GM12878 (cell line): ENCODE measurements at regions not wholly inside any gene's neighbourhood (a gene's known extent, or its start where the extent isn't known, plus 50 kb on each side); places are given as distances from the start of the nearest gene placed in this dataset.

ENCODE experiments used
- ATAC-seq: fragments of 200-7000 bp; cut with Tn5 transposase; 3 replicates; pipeline ENCODE4 v1.9.1; 2020; ENCODE audit warnings: mild to moderate bottlenecking, moderate library complexity
- BruUV-seq: library from RNA; stranded (reverse); fragments of 400-500 nt; replicated peaks from 2 replicates; lab custom pipeline; 2021; lab: Mats Ljungman, UMichigan
- CTCF ChIA-PET: fragments of 300-600 bp; sonication (Branson Sonifier 250); formaldehyde crosslinking; extraction: SDS; loops from one replicate; lab custom pipeline; 2021; ENCODE audit warnings: inconsistent platforms; lab: Yijun Ruan, JAX
- POLR2A ChIA-PET: fragments of 350-600 bp; formaldehyde crosslinking; extraction: SDS; loops from one replicate; lab custom pipeline; 2021; ENCODE audit warnings: inconsistent platforms; lab: Charles Lee
- RAD21 ChIA-PET: fragments of 300-600 bp; sonication (Branson Sonifier 250); formaldehyde crosslinking; loops from one replicate; lab custom pipeline; 2023; ENCODE audit warnings: antibody characterized with exemption; ENCODE audit not compliant: unreplicated experiment; lab: Charles Lee
- SMC1A ChIA-PET: fragments of 300-600 bp; sonication (Branson Sonifier 250); formaldehyde crosslinking; loops from one replicate; lab custom pipeline; 2023; ENCODE audit not compliant: unreplicated experiment, uncharacterized antibody; lab: Charles Lee
- DNase-seq: peaks from one replicate; pipeline ENCODE4 v3.0.0-alpha.2; 2011; ENCODE audit warnings: low read depth, low spot score
- FAIRE-seq: peaks from 3 replicates; lab custom pipeline; 2011; peaks lifted over from hg19 to GRCh38; lab: Jason Lieb, UNC
- H2AFZ ChIP-seq: 2 replicates; pipeline ENCODE4 v1.6.0; 2011; ENCODE audit warnings: low read depth, low read length, control low read depth; ENCODE audit not compliant: control insufficient read depth
- H3K27ac ChIP-seq: 2 replicates; pipeline ENCODE4 v1.5.1; 2011; ENCODE audit warnings: control low read depth; ENCODE audit not compliant: control insufficient read depth, insufficient read depth
- H3K27me3 ChIP-seq, 2 experiments: replicated peaks in 1 of 2; 2 replicates each; pipeline versions ENCODE4 v1.6.0 to v1.6.1; 2011; ENCODE audit warnings: low read length in 1 of 2; ENCODE audit not compliant: control insufficient read depth in 2 of 2, insufficient read depth in 2 of 2
- H3K36me3 ChIP-seq, 2 experiments: 2 replicates each; pipeline ENCODE4 v1.5.1; 2011; ENCODE audit warnings: low read length in 1 of 2; ENCODE audit not compliant: control insufficient read depth in 2 of 2, insufficient read depth in 2 of 2
- H3K4me1 ChIP-seq: 2 replicates; pipeline ENCODE4 v1.6.1; 2011; ENCODE audit warnings: mild to moderate bottlenecking, low read length, moderate library complexity, mixed read lengths; ENCODE audit not compliant: control insufficient read depth, insufficient read depth
- H3K4me2 ChIP-seq: 2 replicates; pipeline ENCODE4 v1.6.0; 2011; ENCODE audit warnings: control low read depth; ENCODE audit not compliant: control insufficient read depth, insufficient read depth
- H3K4me3 ChIP-seq: fragments of 200-600 bp; sonication (generic); 2 replicates; pipeline ENCODE4 v1.5.1; 2016
- H3K79me2 ChIP-seq: 2 replicates; pipeline ENCODE4 v1.6.0; 2011; ENCODE audit warnings: low read length; ENCODE audit not compliant: control insufficient read depth, insufficient read depth
- H3K9ac ChIP-seq: 2 replicates; pipeline ENCODE4 v1.8.0; 2011; ENCODE audit warnings: low read length, control low read depth, mixed read lengths; ENCODE audit not compliant: control insufficient read depth, insufficient read depth
- H3K9me3 ChIP-seq: replicated peaks from 3 replicates; pipeline ENCODE4 v1.5.1; 2011; ENCODE audit warnings: mild to moderate bottlenecking, low read length; ENCODE audit not compliant: control insufficient read depth, insufficient read depth
- H4K20me1 ChIP-seq: 2 replicates; pipeline ENCODE4 v1.6.0; 2011; ENCODE audit not compliant: control insufficient read depth, insufficient read depth
- BRCA1 ChIP-seq: IDR thresholded peaks from 2 replicates; pipeline ENCODE4 v1.6.1; 2011; ENCODE audit warnings: low read depth, low read length, improper control_type of control experiment
- E2F8 ChIP-seq: fragments of 450-650 bp; IDR thresholded peaks from 2 replicates; pipeline ENCODE4 v1.6.1; 2018; ENCODE audit warnings: mild to moderate bottlenecking, low read depth, moderate library complexity; ENCODE audit not compliant: partially characterized antibody
- EED ChIP-seq: sonication (generic); IDR thresholded peaks from 2 replicates; pipeline ENCODE4 v1.6.1; 2016; ENCODE audit warnings: antibody characterized with exemption, low read depth
- NFXL1 ChIP-seq: fragments of 450-650 bp; IDR thresholded peaks from 2 replicates; pipeline ENCODE4 v1.6.1; 2017; ENCODE audit warnings: antibody characterized with exemption, mild to moderate bottlenecking, borderline replicate concordance
- NRF1 ChIP-seq: conservative IDR thresholded peaks from 2 replicates; pipeline ENCODE4 v1.6.1; 2011; ENCODE audit warnings: mild to moderate bottlenecking, low read depth, low read length, improper control_type of control experiment
- SIN3A ChIP-seq: IDR thresholded peaks from 2 replicates; pipeline ENCODE4 v1.6.1; 2012; ENCODE audit warnings: low read depth, low read length, improper control_type of control experiment
- WGBS: methylation state at CpG from one replicate; pipeline ENCODE4 v1.1.6; 2016; ENCODE audit warnings: low lambda C conversion rate; ENCODE audit not compliant: insufficient replicate concordance, insufficient coverage; ENCODE audit errors: missing lambda C conversion rate; 5-methylcytosine and 5-hydroxymethylcytosine counted together
- in situ Hi-C: fragments of 300-500 bp; cut with MboI; formaldehyde crosslinking; loops from 9 replicates; pipeline ENCODE4 v1.14.3; 2018; ENCODE audit warnings: mixed read lengths
- intact Hi-C: fragments of 100-400 bp; cut with micrococcal nuclease; formaldehyde crosslinking; loops from one replicate; pipeline ENCODE4 v1.14.2; 2022; ENCODE audit not compliant: unreplicated experiment

GRCh38 chr14:54186821-54187763 lies 209.7 kb upstream of the CDKN3 start:
- Histone ChIP-seq H3K9me3 (no peaks in the 10 kb centered on the region), H3K9ac (no peak overlapping the region), H2AFZ (no peak overlapping the region), H3K79me2 (no peaks in the 10 kb centered on the region), H4K20me1 (no peaks in the 10 kb centered on the region), H3K27me3 (no peaks in the 10 kb centered on the region), H3K27ac (no peak overlapping the region), H3K4me2 (no peak overlapping the region), H3K36me3 (no peaks in the 10 kb centered on the region), H3K4me1 (no peaks in the 10 kb centered on the region), H3K4me3 (no peak overlapping the region)
- 54% methylated on average over 7 of the region's 7 CpGs for whole genome bisulfite sequencing
- ATAC-seq (no peak), FAIRE-seq (no peak), DNase-seq (no peak)
- BruUV-seq: no TSS peak
- SMC1A ChIA-PET: interaction anchor here (0.5 to 1.4 kb wide), 4 partner anchors 40 to 1259 kb away, joined by 3 read pairs; no protein-coding TSS in a partner anchor
- TF ChIP-seq E2F8 (no peak), BRCA1 (no peak), EED (no peak), NRF1 (no peak), NFXL1 (no peak), SIN3A (no peak)
- intact Hi-C loops: no loop called here
- CTCF ChIA-PET: interaction anchor here (0.7 to 2.3 kb wide), 5 partner anchors 8 to 142 kb away, joined by 3 to 10 read pairs (median 4); no protein-coding TSS in a partner anchor
- in situ Hi-C loops: no loop called here
- POLR2A ChIA-PET: no interaction called here
- RAD21 ChIA-PET: no interaction called here
